IMR-90 (cell line): ENCODE measurements at regions not wholly inside any gene's neighbourhood (a gene's known extent, or its start where the extent isn't known, plus 50 kb on each side); places are given as distances from the start of the nearest gene placed in this dataset.
"Not testable (repeated sequence)": the region's sequence is repeated elsewhere in the genome, so short reads cannot be mapped to it uniquely, and the experiment has no call there.

ENCODE experiments used
- ATAC-seq: fragments of 200-7000 bp; cut with Tn5 transposase; 2 replicates; pipeline ENCODE4 v1.9.1; 2020; ENCODE audit warnings: low read depth, mild to moderate bottlenecking, moderate library complexity
- BruUV-seq: library from RNA; stranded (reverse); fragments of 400-500 nt; replicated peaks from 2 replicates; lab custom pipeline; 2021; lab: Mats Ljungman, UMichigan
- CTCF ChIA-PET: fragments of 300-600 bp; formaldehyde crosslinking; extraction: SDS; loops from one replicate; lab custom pipeline; 2021; ENCODE audit warnings: antibody characterized with exemption; lab: Yijun Ruan, JAX
- POLR2A ChIA-PET: fragments of 300-600 bp; sonication (Branson Sonifier 250); formaldehyde crosslinking; loops from one replicate; lab custom pipeline; 2022; ENCODE audit warnings: antibody characterized with exemption; ENCODE audit not compliant: unreplicated experiment; lab: Charles Lee
- DNase-seq: peaks from one replicate; pipeline ENCODE4 v3.0.0; 2013
- H2AFZ ChIP-seq: replicated peaks from 2 replicates; pipeline ENCODE3; 2013; ENCODE audit warnings: low read length, mild to moderate bottlenecking; ENCODE audit not compliant: poor library complexity
- H2AK5ac ChIP-seq: 2 replicates; pipeline ENCODE4 v1.6.1; 2013; ENCODE audit warnings: low read depth, low read length, inconsistent platforms
- H2AK9ac ChIP-seq: replicated peaks from 2 replicates; pipeline ENCODE3; 2013; ENCODE audit warnings: mild to moderate bottlenecking, low read depth, low read length, moderate library complexity; ENCODE audit not compliant: poor library complexity
- H2BK120ac ChIP-seq: 2 replicates; pipeline ENCODE4 v1.6.1; 2013; ENCODE audit warnings: low read depth, low read length, inconsistent platforms
- H2BK15ac ChIP-seq: 3 replicates; pipeline ENCODE4 v1.6.1; 2013; ENCODE audit warnings: low read depth, low read length, inconsistent platforms
- H2BK20ac ChIP-seq: 2 replicates; pipeline ENCODE4 v1.6.1; 2013; ENCODE audit warnings: low read depth, mild to moderate bottlenecking, inconsistent platforms, low read length, moderate library complexity
- H2BK5ac ChIP-seq: 2 replicates; pipeline ENCODE4 v1.6.1; 2013; ENCODE audit warnings: mild to moderate bottlenecking, low read depth, low read length, inconsistent platforms; ENCODE audit not compliant: poor library complexity, severe bottlenecking
- H3K14ac ChIP-seq: replicated peaks from 2 replicates; pipeline ENCODE4 v1.6.1; 2013; ENCODE audit warnings: low read depth, low read length, inconsistent platforms
- H3K18ac ChIP-seq: 2 replicates; pipeline ENCODE4 v1.6.1; 2013; ENCODE audit warnings: low read depth, low read length, control low read depth
- H3K23ac ChIP-seq: 2 replicates; pipeline ENCODE4 v1.6.1; 2013; ENCODE audit warnings: low read depth, low read length, inconsistent platforms
- H3K27ac ChIP-seq: 2 replicates; pipeline ENCODE4 v1.5.1; 2013; ENCODE audit warnings: mild to moderate bottlenecking, control low read depth, low read length; ENCODE audit not compliant: insufficient read depth
- H3K27me3 ChIP-seq: 2 replicates; pipeline ENCODE4 v1.6.1; 2013; ENCODE audit warnings: low read length; ENCODE audit not compliant: control insufficient read depth, insufficient read depth
- H3K36me3 ChIP-seq: 2 replicates; pipeline ENCODE4 v1.6.1; 2013; ENCODE audit warnings: low read length, mixed read lengths; ENCODE audit not compliant: control insufficient read depth, insufficient read depth
- H3K4ac ChIP-seq: 2 replicates; pipeline ENCODE4 v1.6.1; 2013; ENCODE audit warnings: low read depth, low read length, inconsistent platforms
- H3K4me1 ChIP-seq: 2 replicates; pipeline ENCODE4 v1.6.1; 2013; ENCODE audit warnings: low read length, mixed read lengths; ENCODE audit not compliant: control insufficient read depth, insufficient read depth
- H3K4me2 ChIP-seq: 2 replicates; pipeline ENCODE4 v1.6.1; 2013; ENCODE audit warnings: low read depth, mild to moderate bottlenecking, control low read depth, low read length, moderate library complexity
- H3K4me3 ChIP-seq: 2 replicates; pipeline ENCODE4 v1.5.1; 2013; ENCODE audit warnings: low read depth, mild to moderate bottlenecking, control low read depth, low read length, moderate library complexity; ENCODE audit not compliant: insufficient read depth
- H3K56ac ChIP-seq: 2 replicates; pipeline ENCODE4 v1.6.1; 2013; ENCODE audit warnings: low read length, inconsistent platforms; ENCODE audit not compliant: insufficient read depth; ENCODE audit errors: extremely low read depth
- H3K79me1 ChIP-seq, 2 experiments: 2 replicates each; pipeline ENCODE4 v1.6.1; 2013; ENCODE audit warnings: low read length in 2 of 2, inconsistent platforms in 1 of 2, low read depth in 1 of 2
- H3K9ac ChIP-seq: 2 replicates; pipeline ENCODE4 v1.6.1; 2013; ENCODE audit warnings: low read depth, low read length, control low read depth
- H3K9me1 ChIP-seq: 2 replicates; pipeline ENCODE4 v1.6.1; 2013; ENCODE audit warnings: low read length, inconsistent platforms; ENCODE audit not compliant: insufficient read depth
- H3K9me3 ChIP-seq: 2 replicates; pipeline ENCODE4 v1.6.1; 2013; ENCODE audit warnings: low read length; ENCODE audit not compliant: control insufficient read depth, insufficient read depth
- H4K20me1 ChIP-seq: 2 replicates; pipeline ENCODE4 v1.6.1; 2013; ENCODE audit warnings: low read length, inconsistent platforms; ENCODE audit not compliant: insufficient read depth
- H4K5ac ChIP-seq: 2 replicates; pipeline ENCODE4 v1.6.1; 2013; ENCODE audit warnings: mild to moderate bottlenecking, low read depth, low read length, control low read depth
- H4K8ac ChIP-seq, 2 experiments: 2 replicates each; pipeline ENCODE4 v1.6.1; 2013; ENCODE audit warnings: low read depth in 2 of 2, low read length in 2 of 2, control low read depth in 1 of 2, inconsistent platforms in 1 of 2
- H4K91ac ChIP-seq: 2 replicates; pipeline ENCODE4 v1.6.1; 2013; ENCODE audit warnings: low read depth, low read length, inconsistent platforms; ENCODE audit not compliant: insufficient read depth
- CEBPB ChIP-seq: IDR thresholded peaks from 2 replicates; pipeline ENCODE4 v1.6.1; 2012; ENCODE audit warnings: low read depth, low read length, improper control_type of control experiment
- MAZ ChIP-seq: IDR thresholded peaks from 2 replicates; pipeline ENCODE4 v1.6.1; 2012; ENCODE audit warnings: low read depth, mild to moderate bottlenecking, low read length, improper control_type of control experiment, moderate library complexity, borderline replicate concordance
- POLR2A ChIP-seq: IDR thresholded peaks from 2 replicates; pipeline ENCODE4 v1.6.1; 2012; ENCODE audit warnings: mild to moderate bottlenecking, low read depth, low read length
- RAD21 ChIP-seq: IDR thresholded peaks from 2 replicates; pipeline ENCODE4 v1.6.1; 2012; ENCODE audit warnings: low read length, improper control_type of control experiment
- RCOR1 ChIP-seq: IDR thresholded peaks from 2 replicates; pipeline ENCODE4 v1.6.1; 2012; ENCODE audit warnings: mild to moderate bottlenecking, low read length, improper control_type of control experiment; ENCODE audit not compliant: insufficient replicate concordance
- SMC3 ChIP-seq: fragments of 150-350 bp; IDR thresholded peaks from 2 replicates; pipeline ENCODE4 v1.6.1; 2016; ENCODE audit warnings: low read depth, mild to moderate bottlenecking, antibody characterized with exemption, low read length, moderate library complexity
- USF2 ChIP-seq: fragments of 150-350 bp; IDR thresholded peaks from 2 replicates; pipeline ENCODE4 v1.6.1; 2017; ENCODE audit warnings: mild to moderate bottlenecking, antibody characterized with exemption, low read length, low read depth
- WGBS, 2 experiments: methylation state at CpG; one replicate each; pipeline versions ENCODE4 v1.1.5 to v1.1.7; 2013; ENCODE audit warnings: missing lambda C conversion rate in 2 of 2; ENCODE audit not compliant: insufficient read length in 1 of 2; ENCODE audit errors: extremely low coverage in 2 of 2; 5-methylcytosine and 5-hydroxymethylcytosine counted together
- dilution Hi-C: fragments of 300-500 bp; cut with HindIII; formaldehyde crosslinking; loops from one replicate; pipeline ENCODE4 v1.14.3; 2018; ENCODE audit warnings: low sequenced_read_pairs; ENCODE audit not compliant: unreplicated experiment
- in situ Hi-C: fragments of 300-500 bp; cut with MboI; formaldehyde crosslinking; loops from 3 replicates; pipeline ENCODE4 v1.14.3; 2019; ENCODE audit warnings: low sequenced_read_pairs, inconsistent platforms, mixed read lengths
- intact Hi-C: fragments of 100-400 bp; cut with micrococcal nuclease; formaldehyde crosslinking; loops from 2 replicates; pipeline ENCODE4 v1.10.0; 2022

DNA sequence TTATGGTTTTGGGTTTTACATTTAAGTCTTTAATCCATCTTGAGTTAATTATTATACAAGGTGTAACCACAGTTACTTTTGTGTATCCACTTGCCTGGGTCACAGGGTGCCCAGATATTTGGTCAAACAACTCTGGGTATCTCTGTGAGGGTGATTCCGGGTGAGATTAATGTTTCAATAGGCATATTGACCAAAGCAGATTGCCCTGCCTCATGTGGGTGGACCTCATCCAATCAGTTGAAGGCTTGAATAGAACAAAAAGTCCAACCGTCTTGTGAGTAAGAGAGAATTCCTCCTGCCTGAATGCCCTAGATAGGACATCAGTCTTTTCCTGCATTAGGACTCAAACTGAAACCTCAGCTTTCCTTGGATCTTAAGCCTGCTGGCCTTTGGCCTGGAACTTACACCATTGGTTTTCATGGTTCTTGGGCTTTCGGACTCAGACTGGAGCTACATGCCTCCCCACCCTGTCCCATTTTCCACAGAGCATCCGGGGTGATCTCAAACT is 68.9 kb upstream of the ST8SIA6 start:
- Histone ChIP-seq H3K4me1 (peaks cover 4% of the 10 kb centered on the region), H3K4me3 (no peak overlapping the region), H4K91ac (no peak overlapping the region), H3K36me3 (no peaks in the 10 kb centered on the region), H3K9ac (no peak overlapping the region), H2BK5ac (no peak overlapping the region), H4K20me1 (no peaks in the 10 kb centered on the region), H3K56ac (no peak overlapping the region), H3K27ac (no peak overlapping the region), H2BK120ac (0 out of 2 replicates have a peak overlapping the region, but pooled peaks have one; percentile 8), H3K27me3 (no peaks in the 10 kb centered on the region), H3K23ac (no peak overlapping the region), H3K9me1 (0 out of 2 replicates have a peak, but pooled peaks cover 4% of the 10 kb centered on the region), H2AFZ (no peak overlapping the region), H3K14ac (no peak overlapping the region), H2BK20ac (no peak overlapping the region), H3K9me3 (no peaks in the 10 kb centered on the region), H4K5ac (no peak overlapping the region), H3K4ac (0 out of 2 replicates have a peak overlapping the region, but pooled peaks have one; percentile 27), H3K4me2 (no peak overlapping the region), H3K79me1 (no peaks in the 10 kb centered on the region), H3K18ac (no peak overlapping the region), H2AK9ac (no peak overlapping the region), H2BK15ac (peak overlapping the region; percentile 56; the same call in 2 of the 3 replicates), H2AK5ac (no peak overlapping the region), H4K8ac (peak overlapping the region in 1 of 2 experiments; percentile 40; a peak in 1 of 4 replicates)
- 70% methylated on average over 2 of the region's 4 CpGs; no CpG with 5 or more reads in 1 of the 2 experiments for WGBS, 2 experiments
- intact Hi-C loops = no loop called here
- no peak for TF ChIP-seq POLR2A
- TF ChIP-seq CEBPB = no peak
- TF ChIP-seq RCOR1 = no peak
- no peak for TF ChIP-seq RAD21
- TF ChIP-seq SMC3 = no peak
- no peak for TF ChIP-seq USF2
- no peak for TF ChIP-seq MAZ
- ATAC-seq (no peak), DNase-seq (no peak)
- ChIA-PET POLR2A (no interaction called here), CTCF (no interaction called here)
- in situ Hi-C loops = no loop called here
- no TSS peak for BruUV-seq
- dilution Hi-C loops = no loop called here

GRCh38 chr10:17522269-17522668 is 67.9 kb upstream of the ST8SIA6 start:
- H3K9ac ChIP-seq, CTCF ChIA-PET, in situ Hi-C loops, ATAC-seq, H3K27ac ChIP-seq, H4K20me1 ChIP-seq, H2AK9ac ChIP-seq, H3K4me1 ChIP-seq, DNase-seq, BruUV-seq, dilution Hi-C loops, H3K4me2 ChIP-seq, H3K79me1 ChIP-seq, H2BK120ac ChIP-seq, intact Hi-C loops, H4K5ac ChIP-seq, H2BK20ac ChIP-seq, H3K4me3 ChIP-seq, POLR2A ChIA-PET, H3K4ac ChIP-seq, H3K23ac ChIP-seq, H3K9me3 ChIP-seq, H2AFZ ChIP-seq, H3K18ac ChIP-seq, H3K56ac ChIP-seq, H2BK15ac ChIP-seq, H3K36me3 ChIP-seq, H2BK5ac ChIP-seq, H3K14ac ChIP-seq, H4K8ac ChIP-seq, H3K9me1 ChIP-seq, H4K91ac ChIP-seq, H2AK5ac ChIP-seq, H3K27me3 ChIP-seq: not testable (repeated sequence)
- no CpG with 5 or more reads among the region's 2 CpGs for WGBS, 2 experiments
